ENCODE measurements at regions not wholly inside any gene's neighbourhood (a gene's known extent, or its start where the extent isn't known, plus 50 kb on each side); places are given as distances from the start of the nearest gene placed in this dataset.

DNA sequence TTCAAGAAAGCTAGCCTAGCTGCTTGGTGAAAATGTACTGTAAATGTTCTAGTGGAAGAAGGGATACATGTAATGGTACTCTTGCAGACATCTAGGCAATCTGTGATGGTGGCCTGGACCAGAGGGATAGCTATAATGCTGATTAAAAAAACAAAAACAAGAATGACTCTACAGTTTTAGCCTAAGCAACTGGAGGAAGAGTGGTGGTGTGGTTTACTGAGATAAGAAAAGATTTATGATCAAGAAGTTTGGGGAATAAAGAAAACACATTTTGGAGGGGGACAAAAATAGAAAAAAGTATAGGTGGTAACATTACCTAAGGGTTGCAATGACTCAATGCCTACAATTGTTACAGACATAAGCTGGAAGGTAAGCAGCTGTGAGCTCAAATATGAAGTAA, 1080.7 kb upstream of the CELF4 start:
- no peaks in the 10 kb centered on the region for H3K9me3 ChIP-seq (ENCODE audit: insufficient read depth in 2 of 2, low read depth in 1 of 2, low read length in 1 of 2)
- POLR2A ChIA-PET (ENCODE audit: partially characterized antibody): no interaction called here
- no peak for DNase-seq (ENCODE audit: low read depth in 1 of 2, low spot score in 2 of 2)

More for the DNA sequence above, 1080.7 kb upstream of the CELF4 start:
- Histone ChIP-seq H3K79me1 (ENCODE audit: low read depth, low read length) (no peaks in the 10 kb centered on the region), H3K18ac (ENCODE audit: extremely low read depth, low read length) (no peak overlapping the region), H3K56ac (replicated peaks; ENCODE audit: insufficient read length, low read depth, low read length) (no peak overlapping the region), H3K36me3 (ENCODE audit: control insufficient read depth in 2 of 4, insufficient read depth in 4 of 4, low read length in 3 of 4) (no peaks in the 10 kb centered on the region), H3K79me2 (ENCODE audit: control insufficient read depth in 1 of 2, insufficient read depth in 2 of 2, low read length in 2 of 2) (no peaks in the 10 kb centered on the region), H4K91ac (replicated peaks; ENCODE audit: insufficient read length, low read length) (no peak overlapping the region), H2BK20ac (ENCODE audit: low read length) (no peak overlapping the region), H4K20me1 (replicated peaks in 1 of 2; ENCODE audit: control insufficient read depth in 1 of 2, insufficient read depth in 2 of 2, low read length in 2 of 2) (no peaks in the 10 kb centered on the region), H3K27me3 (replicated peaks in 1 of 4; ENCODE audit: control insufficient read depth in 3 of 4, extremely low read depth in 1 of 4, insufficient read depth in 3 of 4, low read length in 3 of 4) (no peaks in the 10 kb centered on the region), H3K4me1 (replicated peaks in 1 of 4; ENCODE audit: control insufficient read depth in 3 of 4, insufficient read depth in 4 of 4, low read length in 3 of 4) (no peaks in the 10 kb centered on the region), H3K4me2 (ENCODE audit: insufficient read depth in 1 of 2, low read depth in 2 of 2, low read length in 2 of 2) (no peak overlapping the region), H3K9ac (replicated peaks in 1 of 4; ENCODE audit: extremely low read depth in 1 of 4, low read depth in 3 of 4, low read length in 3 of 4) (no peak overlapping the region), H3K23me2 (ENCODE audit: low read depth, low read length) (no peaks in the 10 kb centered on the region), H3K27ac (ENCODE audit: low read depth, low read length) (no peak overlapping the region), H2BK120ac (replicated peaks; ENCODE audit: low read depth, low read length) (no peak overlapping the region), H3K23ac (ENCODE audit: insufficient read length) (no peak overlapping the region), H2BK5ac (ENCODE audit: low read depth, low read length) (no peak overlapping the region), H2BK12ac (ENCODE audit: low read depth, low read length) (no peak overlapping the region), H4K8ac (ENCODE audit: extremely low read depth, insufficient read depth, low read length) (no peak overlapping the region), H3K14ac (ENCODE audit: insufficient read length) (no peak overlapping the region), H3K4ac (replicated peaks; ENCODE audit: insufficient read length, low read depth, low read length) (no peak overlapping the region), H2AFZ (ENCODE audit: low read length) (no peak overlapping the region), H2AK5ac (ENCODE audit: low read depth, low read length) (no peak overlapping the region), H3K4me3 (ENCODE audit: extremely low read depth in 1 of 4, insufficient read depth in 2 of 4, low read depth in 3 of 4, low read length in 4 of 4) (no peak overlapping the region), H4K5ac (ENCODE audit: insufficient read length, low read depth, low read length) (no peak overlapping the region), H2BK15ac (ENCODE audit: low read length) (no peak overlapping the region)
- TF ChIP-seq MAFK (IDR thresholded peaks at IDR 0.05; ENCODE audit: low read depth, low read length) (no peak), CEBPB (IDR thresholded peaks at IDR 0.05; ENCODE audit: low read depth, low read length) (no peak), GABPA (IDR thresholded peaks at IDR 0.05; ENCODE audit: borderline replicate concordance, insufficient read depth, low read length) (no peak)
- no peak for FAIRE-seq
- CTCF ChIA-PET (ENCODE audit: partially characterized antibody): interaction anchor here (0.8 kb wide), 1 partner anchor 548 kb away, joined by 3 read pairs; no protein-coding TSS in a partner anchor

Measured in H1 (cell line).